ENCODE measurements at regions not wholly inside any gene's neighbourhood (a gene's known extent, or its start where the extent isn't known, plus 50 kb on each side); places are given as distances from the start of the nearest gene placed in this dataset.

- no peak for TF ChIP-seq CTCF (IDR thresholded peaks at IDR 0.05; ENCODE audit: insufficient read depth, low read length, poor library complexity, severe bottlenecking)
- no peak for TF ChIP-seq EZH2phosphoT487 (conservative IDR thresholded peaks at IDR 0.05; ENCODE audit: low read length)
These were observed 223.5 kb upstream of the GHITM start for GRCh38 chr10:83915801-83916200.

All from SU-DHL-6 (cell line).